GM23338 (cell line): ENCODE measurements at regions not wholly inside any gene's neighbourhood (a gene's known extent, or its start where the extent isn't known, plus 50 kb on each side); places are given as distances from the start of the nearest gene placed in this dataset.

ENCODE experiments used
- CREB1 ChIP-seq: fragments of 250-450 bp; sonication (Bioruptor Pico); IDR thresholded peaks from 2 replicates; pipeline ENCODE4 v1.5.0; 2020; ENCODE audit warnings: low read depth, mild to moderate bottlenecking, moderate library complexity
- EZH2 ChIP-seq: fragments of 200-600 bp; sonication (generic); IDR thresholded peaks from one replicate; pipeline ENCODE4 v1.8.0; 2017; ENCODE audit warnings: antibody characterized with exemption, mild to moderate bottlenecking, low read depth; ENCODE audit not compliant: unreplicated experiment
- EZH2phosphoT487 ChIP-seq: fragments of 200-600 bp; sonication (generic); IDR thresholded peaks from one replicate; pipeline ENCODE4 v1.8.1; 2018; ENCODE audit warnings: antibody characterized with exemption; ENCODE audit not compliant: unreplicated experiment
- JUNB ChIP-seq: IDR thresholded peaks from one replicate; pipeline ENCODE4 v1.6.1; 2016; ENCODE audit warnings: antibody characterized with exemption; ENCODE audit not compliant: unreplicated experiment
- NANOG ChIP-seq: IDR thresholded peaks from 2 replicates; pipeline ENCODE4 v1.6.1; 2016; ENCODE audit warnings: antibody characterized with exemption, borderline replicate concordance
- POLR2AphosphoS5 ChIP-seq: IDR thresholded peaks from 2 replicates; pipeline ENCODE4 v1.6.1; 2016; ENCODE audit warnings: antibody characterized with exemption, low read depth
- STAT1 ChIP-seq: IDR thresholded peaks from one replicate; pipeline ENCODE4 v1.6.1; 2016; ENCODE audit warnings: antibody characterized with exemption; ENCODE audit not compliant: unreplicated experiment
- ZNF114 ChIP-seq: fragments of 250-450 bp; sonication (Bioruptor Pico); IDR thresholded peaks from 2 replicates; pipeline ENCODE4 v1.5.0; 2020; ENCODE audit warnings: mild to moderate bottlenecking, moderate library complexity
- ZNF331 ChIP-seq: fragments of 250-450 bp; sonication (Bioruptor Pico); IDR thresholded peaks from 2 replicates; pipeline ENCODE4 v1.5.0; 2020; ENCODE audit warnings: low read depth, mild to moderate bottlenecking, moderate library complexity
- TF ChIP-seq, protein P1 (sequence below), 2 experiments: fragments of 200-600 bp in 1 of 2; sonication (generic) in 1 of 2; conservative IDR thresholded peaks; 2 replicates each; pipeline versions ENCODE4 v1.5.1 to v1.6.1; 2016 to 2017; ENCODE audit warnings: antibody characterized with exemption in 2 of 2, low read depth in 2 of 2, mild to moderate bottlenecking in 2 of 2, moderate library complexity in 1 of 2
- TF ChIP-seq, protein P2 (sequence below): IDR thresholded peaks from one replicate; pipeline ENCODE4 v1.6.1; 2018; ENCODE audit warnings: antibody characterized with exemption; ENCODE audit not compliant: unreplicated experiment
- TF ChIP-seq, protein P3 (sequence below): IDR thresholded peaks from 2 replicates; pipeline ENCODE4 v1.6.1; 2016; ENCODE audit warnings: antibody characterized with exemption
- TF ChIP-seq, protein P4 (sequence below): fragments of 250-450 bp; sonication (Bioruptor Pico); IDR thresholded peaks from 2 replicates; pipeline ENCODE4 v1.5.0; 2020; ENCODE audit warnings: mild to moderate bottlenecking, moderate library complexity

DNA sequence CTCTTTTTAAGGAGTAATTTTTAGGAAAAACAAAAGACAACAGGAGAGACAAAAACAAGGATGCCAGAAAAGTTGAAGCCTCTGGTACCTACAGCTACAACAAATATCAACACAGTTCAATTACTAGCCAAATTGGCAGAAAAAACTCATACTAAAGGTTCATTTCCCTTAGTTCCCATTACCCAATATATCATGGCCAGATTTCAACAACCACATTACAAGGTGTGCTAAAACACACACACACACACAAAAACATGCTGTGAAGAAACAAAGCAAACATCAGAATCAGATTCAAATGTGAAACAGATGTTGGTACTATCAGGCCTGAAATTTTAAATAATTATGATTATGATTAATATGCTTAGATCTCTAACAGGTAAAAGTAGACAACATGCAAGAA is 272.7 kb upstream of the CLEC14A start:
- TF ChIP-seq, protein P1, sequence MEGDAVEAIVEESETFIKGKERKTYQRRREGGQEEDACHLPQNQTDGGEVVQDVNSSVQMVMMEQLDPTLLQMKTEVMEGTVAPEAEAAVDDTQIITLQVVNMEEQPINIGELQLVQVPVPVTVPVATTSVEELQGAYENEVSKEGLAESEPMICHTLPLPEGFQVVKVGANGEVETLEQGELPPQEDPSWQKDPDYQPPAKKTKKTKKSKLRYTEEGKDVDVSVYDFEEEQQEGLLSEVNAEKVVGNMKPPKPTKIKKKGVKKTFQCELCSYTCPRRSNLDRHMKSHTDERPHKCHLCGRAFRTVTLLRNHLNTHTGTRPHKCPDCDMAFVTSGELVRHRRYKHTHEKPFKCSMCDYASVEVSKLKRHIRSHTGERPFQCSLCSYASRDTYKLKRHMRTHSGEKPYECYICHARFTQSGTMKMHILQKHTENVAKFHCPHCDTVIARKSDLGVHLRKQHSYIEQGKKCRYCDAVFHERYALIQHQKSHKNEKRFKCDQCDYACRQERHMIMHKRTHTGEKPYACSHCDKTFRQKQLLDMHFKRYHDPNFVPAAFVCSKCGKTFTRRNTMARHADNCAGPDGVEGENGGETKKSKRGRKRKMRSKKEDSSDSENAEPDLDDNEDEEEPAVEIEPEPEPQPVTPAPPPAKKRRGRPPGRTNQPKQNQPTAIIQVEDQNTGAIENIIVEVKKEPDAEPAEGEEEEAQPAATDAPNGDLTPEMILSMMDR (conservative IDR thresholded peaks at IDR 0.05; ENCODE audit: low read depth in 2 of 2): no peak
- TF ChIP-seq POLR2AphosphoS5 (no peak), CREB1 (CRISPR knock-in tag) (no peak), JUNB (no peak), EZH2 (no peak), EZH2phosphoT487 (no peak), ZNF114 (CRISPR knock-in tag) (no peak), NANOG (no peak), STAT1 (no peak), ZNF331 (no peak)
- TF ChIP-seq, protein P2, sequence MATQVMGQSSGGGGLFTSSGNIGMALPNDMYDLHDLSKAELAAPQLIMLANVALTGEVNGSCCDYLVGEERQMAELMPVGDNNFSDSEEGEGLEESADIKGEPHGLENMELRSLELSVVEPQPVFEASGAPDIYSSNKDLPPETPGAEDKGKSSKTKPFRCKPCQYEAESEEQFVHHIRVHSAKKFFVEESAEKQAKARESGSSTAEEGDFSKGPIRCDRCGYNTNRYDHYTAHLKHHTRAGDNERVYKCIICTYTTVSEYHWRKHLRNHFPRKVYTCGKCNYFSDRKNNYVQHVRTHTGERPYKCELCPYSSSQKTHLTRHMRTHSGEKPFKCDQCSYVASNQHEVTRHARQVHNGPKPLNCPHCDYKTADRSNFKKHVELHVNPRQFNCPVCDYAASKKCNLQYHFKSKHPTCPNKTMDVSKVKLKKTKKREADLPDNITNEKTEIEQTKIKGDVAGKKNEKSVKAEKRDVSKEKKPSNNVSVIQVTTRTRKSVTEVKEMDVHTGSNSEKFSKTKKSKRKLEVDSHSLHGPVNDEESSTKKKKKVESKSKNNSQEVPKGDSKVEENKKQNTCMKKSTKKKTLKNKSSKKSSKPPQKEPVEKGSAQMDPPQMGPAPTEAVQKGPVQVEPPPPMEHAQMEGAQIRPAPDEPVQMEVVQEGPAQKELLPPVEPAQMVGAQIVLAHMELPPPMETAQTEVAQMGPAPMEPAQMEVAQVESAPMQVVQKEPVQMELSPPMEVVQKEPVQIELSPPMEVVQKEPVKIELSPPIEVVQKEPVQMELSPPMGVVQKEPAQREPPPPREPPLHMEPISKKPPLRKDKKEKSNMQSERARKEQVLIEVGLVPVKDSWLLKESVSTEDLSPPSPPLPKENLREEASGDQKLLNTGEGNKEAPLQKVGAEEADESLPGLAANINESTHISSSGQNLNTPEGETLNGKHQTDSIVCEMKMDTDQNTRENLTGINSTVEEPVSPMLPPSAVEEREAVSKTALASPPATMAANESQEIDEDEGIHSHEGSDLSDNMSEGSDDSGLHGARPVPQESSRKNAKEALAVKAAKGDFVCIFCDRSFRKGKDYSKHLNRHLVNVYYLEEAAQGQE: no peak
- TF ChIP-seq, protein P3, sequence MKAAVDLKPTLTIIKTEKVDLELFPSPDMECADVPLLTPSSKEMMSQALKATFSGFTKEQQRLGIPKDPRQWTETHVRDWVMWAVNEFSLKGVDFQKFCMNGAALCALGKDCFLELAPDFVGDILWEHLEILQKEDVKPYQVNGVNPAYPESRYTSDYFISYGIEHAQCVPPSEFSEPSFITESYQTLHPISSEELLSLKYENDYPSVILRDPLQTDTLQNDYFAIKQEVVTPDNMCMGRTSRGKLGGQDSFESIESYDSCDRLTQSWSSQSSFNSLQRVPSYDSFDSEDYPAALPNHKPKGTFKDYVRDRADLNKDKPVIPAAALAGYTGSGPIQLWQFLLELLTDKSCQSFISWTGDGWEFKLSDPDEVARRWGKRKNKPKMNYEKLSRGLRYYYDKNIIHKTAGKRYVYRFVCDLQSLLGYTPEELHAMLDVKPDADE: no peak
- TF ChIP-seq, protein P4, sequence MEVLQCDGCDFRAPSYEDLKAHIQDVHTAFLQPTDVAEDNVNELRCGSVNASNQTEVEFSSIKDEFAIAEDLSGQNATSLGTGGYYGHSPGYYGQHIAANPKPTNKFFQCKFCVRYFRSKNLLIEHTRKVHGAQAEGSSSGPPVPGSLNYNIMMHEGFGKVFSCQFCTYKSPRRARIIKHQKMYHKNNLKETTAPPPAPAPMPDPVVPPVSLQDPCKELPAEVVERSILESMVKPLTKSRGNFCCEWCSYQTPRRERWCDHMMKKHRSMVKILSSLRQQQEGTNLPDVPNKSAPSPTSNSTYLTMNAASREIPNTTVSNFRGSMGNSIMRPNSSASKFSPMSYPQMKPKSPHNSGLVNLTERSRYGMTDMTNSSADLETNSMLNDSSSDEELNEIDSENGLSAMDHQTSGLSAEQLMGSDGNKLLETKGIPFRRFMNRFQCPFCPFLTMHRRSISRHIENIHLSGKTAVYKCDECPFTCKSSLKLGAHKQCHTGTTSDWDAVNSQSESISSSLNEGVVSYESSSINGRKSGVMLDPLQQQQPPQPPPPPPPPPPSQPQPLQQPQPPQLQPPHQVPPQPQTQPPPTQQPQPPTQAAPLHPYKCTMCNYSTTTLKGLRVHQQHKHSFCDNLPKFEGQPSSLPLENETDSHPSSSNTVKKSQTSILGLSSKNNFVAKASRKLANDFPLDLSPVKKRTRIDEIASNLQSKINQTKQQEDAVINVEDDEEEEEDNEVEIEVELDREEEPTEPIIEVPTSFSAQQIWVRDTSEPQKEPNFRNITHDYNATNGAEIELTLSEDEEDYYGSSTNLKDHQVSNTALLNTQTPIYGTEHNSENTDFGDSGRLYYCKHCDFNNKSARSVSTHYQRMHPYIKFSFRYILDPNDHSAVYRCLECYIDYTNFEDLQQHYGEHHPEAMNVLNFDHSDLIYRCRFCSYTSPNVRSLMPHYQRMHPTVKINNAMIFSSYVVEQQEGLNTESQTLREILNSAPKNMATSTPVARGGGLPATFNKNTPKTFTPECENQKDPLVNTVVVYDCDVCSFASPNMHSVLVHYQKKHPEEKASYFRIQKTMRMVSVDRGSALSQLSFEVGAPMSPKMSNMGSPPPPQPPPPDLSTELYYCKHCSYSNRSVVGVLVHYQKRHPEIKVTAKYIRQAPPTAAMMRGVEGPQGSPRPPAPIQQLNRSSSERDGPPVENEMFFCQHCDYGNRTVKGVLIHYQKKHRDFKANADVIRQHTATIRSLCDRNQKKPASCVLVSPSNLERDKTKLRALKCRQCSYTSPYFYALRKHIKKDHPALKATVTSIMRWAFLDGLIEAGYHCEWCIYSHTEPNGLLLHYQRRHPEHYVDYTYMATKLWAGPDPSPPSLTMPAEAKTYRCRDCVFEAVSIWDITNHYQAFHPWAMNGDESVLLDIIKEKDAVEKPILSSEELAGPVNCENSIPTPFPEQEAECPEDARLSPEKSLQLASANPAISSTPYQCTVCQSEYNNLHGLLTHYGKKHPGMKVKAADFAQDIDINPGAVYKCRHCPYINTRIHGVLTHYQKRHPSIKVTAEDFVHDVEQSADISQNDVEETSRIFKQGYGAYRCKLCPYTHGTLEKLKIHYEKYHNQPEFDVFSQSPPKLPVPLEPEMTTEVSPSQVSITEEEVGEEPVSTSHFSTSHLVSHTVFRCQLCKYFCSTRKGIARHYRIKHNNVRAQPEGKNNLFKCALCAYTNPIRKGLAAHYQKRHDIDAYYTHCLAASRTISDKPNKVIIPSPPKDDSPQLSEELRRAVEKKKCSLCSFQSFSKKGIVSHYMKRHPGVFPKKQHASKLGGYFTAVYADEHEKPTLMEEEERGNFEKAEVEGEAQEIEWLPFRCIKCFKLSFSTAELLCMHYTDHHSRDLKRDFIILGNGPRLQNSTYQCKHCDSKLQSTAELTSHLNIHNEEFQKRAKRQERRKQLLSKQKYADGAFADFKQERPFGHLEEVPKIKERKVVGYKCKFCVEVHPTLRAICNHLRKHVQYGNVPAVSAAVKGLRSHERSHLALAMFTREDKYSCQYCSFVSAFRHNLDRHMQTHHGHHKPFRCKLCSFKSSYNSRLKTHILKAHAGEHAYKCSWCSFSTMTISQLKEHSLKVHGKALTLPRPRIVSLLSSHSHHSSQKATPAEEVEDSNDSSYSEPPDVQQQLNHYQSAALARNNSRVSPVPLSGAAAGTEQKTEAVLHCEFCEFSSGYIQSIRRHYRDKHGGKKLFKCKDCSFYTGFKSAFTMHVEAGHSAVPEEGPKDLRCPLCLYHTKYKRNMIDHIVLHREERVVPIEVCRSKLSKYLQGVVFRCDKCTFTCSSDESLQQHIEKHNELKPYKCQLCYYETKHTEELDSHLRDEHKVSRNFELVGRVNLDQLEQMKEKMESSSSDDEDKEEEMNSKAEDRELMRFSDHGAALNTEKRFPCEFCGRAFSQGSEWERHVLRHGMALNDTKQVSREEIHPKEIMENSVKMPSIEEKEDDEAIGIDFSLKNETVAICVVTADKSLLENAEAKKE (CRISPR knock-in tag): no peak
